GM19455 (cell line): ENCODE measurements at regions not wholly inside any gene's neighbourhood (a gene's known extent, or its start where the extent isn't known, plus 50 kb on each side); places are given as distances from the start of the nearest gene placed in this dataset.

Experiments
- ATAC-seq: cut with Tn5 transposase; IDR thresholded peaks from one replicate; pipeline ENCODE4 v1.9.1; 2021; ENCODE audit not compliant: unreplicated experiment

DNA sequence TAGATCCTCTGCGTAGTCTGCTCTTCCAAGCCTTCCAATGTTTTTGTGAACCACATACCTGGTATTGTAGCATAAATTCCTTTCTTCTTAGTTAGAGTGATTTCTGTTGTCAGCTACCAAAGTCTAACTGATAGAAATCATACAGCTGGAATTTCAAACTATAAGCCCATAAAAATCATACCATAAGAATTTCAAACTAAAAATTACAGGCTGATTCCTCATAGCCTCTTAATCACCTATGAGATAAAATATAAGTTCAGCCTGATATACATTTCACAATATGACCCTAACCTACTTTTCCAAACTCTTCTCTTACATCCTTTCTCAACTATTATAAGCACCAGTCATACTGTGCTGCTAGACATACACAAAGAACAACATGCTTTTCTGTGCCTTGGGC, 64.8 kb downstream of the PTHLH start:
- ATAC-seq, result no peak

DNA sequence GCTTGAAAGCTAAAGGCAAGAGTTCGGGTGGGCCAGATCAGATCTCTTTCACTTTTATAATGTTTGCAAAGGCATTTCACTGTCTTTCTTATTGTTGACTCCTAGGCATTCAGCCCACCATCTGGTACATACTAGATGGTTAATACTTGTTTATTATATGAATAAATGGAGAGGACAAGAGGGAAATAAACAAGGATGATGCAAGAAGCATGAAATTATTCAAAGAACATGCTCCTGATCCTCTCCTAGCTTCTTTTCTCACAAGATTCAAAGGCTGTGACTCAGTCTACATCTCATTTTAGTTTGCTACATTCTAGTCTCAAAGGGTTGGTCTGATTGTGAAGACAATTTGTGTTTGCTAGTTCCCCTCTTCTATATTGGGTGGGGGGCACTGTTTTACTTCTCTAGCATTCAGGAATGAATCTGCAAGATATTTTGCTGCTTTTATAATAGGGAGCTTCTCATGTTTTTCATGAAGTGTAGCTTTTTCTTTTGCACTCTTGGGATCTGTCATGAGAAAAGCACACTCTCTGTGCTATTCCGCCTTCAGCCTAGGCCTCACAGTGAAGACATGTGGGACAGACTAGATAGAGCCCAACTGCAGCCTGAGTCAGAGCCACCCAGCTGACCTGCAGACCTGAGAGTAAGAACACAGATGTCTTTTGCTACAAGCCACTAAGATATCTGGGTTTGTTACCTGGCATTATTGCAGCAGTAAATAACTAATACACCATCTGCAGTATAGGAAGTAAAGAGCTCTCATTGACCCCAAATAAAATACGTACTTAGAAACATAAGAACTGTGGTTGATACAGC, 65.7 kb downstream of the PTHLH start:
- ATAC-seq, result no peak

- no peak for ATAC-seq
These were observed 66.4 kb downstream of the PTHLH start for GRCh38 chr12:27906127-27906500.

- no peak for ATAC-seq
These were observed 67.0 kb downstream of the PTHLH start for GRCh38 chr12:27905285-27906126.

GRCh38 chr12:27902651-27903050, 69.9 kb downstream of the PTHLH start:
- ATAC-seq, result no peak

GRCh38 chr12:27901959-27902358, 70.6 kb downstream of the PTHLH start:
- no peak for ATAC-seq

GRCh38 chr12:27900920-27901879, 71.3 kb downstream of the PTHLH start:
- no peak for ATAC-seq

DNA sequence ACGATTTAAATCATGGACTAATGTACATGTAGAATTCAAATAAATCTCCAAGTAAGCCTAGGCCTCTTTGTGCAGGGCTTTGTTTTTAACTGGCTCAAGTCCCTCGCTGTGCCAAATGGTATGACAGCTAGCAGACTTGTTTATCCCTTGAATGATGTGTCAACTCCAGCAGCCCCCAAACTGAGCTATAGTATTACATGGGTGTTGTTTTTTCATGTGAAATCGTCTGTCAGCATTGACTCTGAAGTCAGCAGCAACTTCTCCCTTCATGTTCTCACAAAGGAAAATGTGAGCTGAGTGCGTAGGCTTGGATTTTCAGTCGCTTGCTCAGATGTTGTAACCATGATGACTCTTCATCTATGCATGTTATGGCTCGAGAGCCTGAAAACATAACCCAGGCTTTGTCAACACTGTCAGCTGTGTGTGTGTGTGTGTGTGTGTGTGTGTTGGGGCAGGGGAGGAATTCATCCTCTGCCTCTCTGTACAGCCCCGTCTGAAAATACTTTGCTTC, 73.3 kb downstream of the PTHLH start:
- no peak for ATAC-seq

GRCh38 chr12:27898022-27898421, 74.5 kb downstream of the PTHLH start:
- no peak for ATAC-seq

GRCh38 chr12:27896419-27896990, 76.0 kb downstream of the PTHLH start:
- ATAC-seq, result no peak

DNA sequence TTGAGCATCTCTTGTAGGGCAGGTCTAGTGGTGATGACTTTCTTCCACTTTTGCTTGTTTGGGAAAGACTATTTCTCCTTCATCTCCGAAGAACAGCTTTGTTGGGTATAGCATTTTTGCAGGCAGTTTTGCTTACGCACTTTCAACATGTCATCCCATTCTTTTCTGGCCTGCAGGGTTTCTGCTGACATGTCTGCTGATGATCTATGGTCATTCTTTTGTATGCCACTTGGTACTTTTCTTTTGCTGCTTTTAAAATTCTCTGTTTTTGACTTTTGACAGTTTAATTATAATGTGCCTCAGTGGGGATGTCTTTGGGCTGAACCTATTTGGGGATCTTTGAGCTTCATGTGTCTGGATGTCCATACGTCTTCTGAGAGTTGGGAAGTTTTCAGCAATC, 78.2 kb downstream of the PTHLH start:
- ATAC-seq, result no peak

- no peak for ATAC-seq
These were observed 92.8 kb downstream of the PTHLH start for GRCh38 chr12:27879708-27880107.

GRCh38 chr12:27875677-27876076, 95.6 kb upstream of the MANSC4 start:
- ATAC-seq, result no peak

- no peak for ATAC-seq
These were observed 93.0 kb upstream of the MANSC4 start for GRCh38 chr12:27873010-27873409.

GRCh38 chr12:27871946-27872345, 91.9 kb upstream of the MANSC4 start:
- ATAC-seq, result no peak

DNA sequence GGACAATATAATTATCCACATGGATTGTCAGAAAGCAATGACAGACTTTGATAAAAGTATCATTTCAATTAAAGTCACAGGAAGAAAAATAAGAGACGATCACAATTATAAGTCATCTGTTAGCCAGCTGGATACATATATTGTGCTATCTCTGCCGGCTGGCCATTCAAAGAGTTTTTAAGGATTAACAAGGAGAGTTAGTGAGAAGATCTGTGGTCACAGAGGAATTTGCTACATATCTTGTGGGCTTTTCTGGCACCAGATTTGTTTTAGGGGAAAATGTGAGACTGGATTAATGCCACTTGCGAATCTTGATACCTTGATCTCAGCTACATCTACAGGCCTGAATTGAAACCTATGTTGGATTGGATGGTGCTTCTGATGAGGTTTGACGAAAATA, 90.9 kb upstream of the MANSC4 start:
- no peak for ATAC-seq

GRCh38 chr12:27869567-27869966, 89.5 kb upstream of the MANSC4 start:
- no peak for ATAC-seq

- no peak for ATAC-seq
These were observed 88.1 kb upstream of the MANSC4 start for GRCh38 chr12:27868139-27868538.

- ATAC-seq, result no peak
These were observed 86.5 kb upstream of the MANSC4 start for GRCh38 chr12:27866373-27867101.

DNA sequence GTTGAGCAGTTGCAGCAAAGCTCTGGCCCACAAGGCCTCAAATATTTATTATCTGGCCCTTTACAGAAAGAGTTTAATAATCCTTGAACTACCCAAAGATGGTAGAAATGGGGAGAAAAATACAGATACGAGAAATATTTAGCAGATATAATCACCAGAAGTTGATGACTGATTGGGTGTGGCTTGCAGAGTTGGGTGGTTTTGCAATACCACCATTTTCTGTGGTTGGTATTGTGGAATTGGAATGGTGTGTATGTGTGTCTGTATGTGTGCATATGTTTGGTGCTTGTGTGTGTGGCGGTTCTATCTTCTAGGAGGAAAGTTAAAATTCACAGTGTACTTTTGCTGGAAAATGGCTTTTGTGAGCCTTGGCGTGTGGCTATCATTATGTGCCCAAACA, 85.4 kb upstream of the MANSC4 start:
- ATAC-seq, result no peak
